Neuronal stem cell (in vitro differentiated cells): ENCODE measurements at regions not wholly inside any gene's neighbourhood (a gene's known extent, or its start where the extent isn't known, plus 50 kb on each side); places are given as distances from the start of the nearest gene placed in this dataset.
"Not testable (repeated sequence)": the region's sequence is repeated elsewhere in the genome, so short reads cannot be mapped to it uniquely, and the experiment has no call there.

Experiments used
- DNase-seq: peaks from one replicate; pipeline ENCODE4 v3.0.0-alpha.2; 2013; ENCODE audit warnings: low spot score
- H2AFZ ChIP-seq: one replicate; pipeline ENCODE4 v1.6.1; 2013; ENCODE audit warnings: mild to moderate bottlenecking, low read length, inconsistent platforms
- H2AK5ac ChIP-seq: 2 replicates; pipeline ENCODE4 v1.6.1; 2013; ENCODE audit warnings: low read depth, mild to moderate bottlenecking, inconsistent platforms, low read length, moderate library complexity, mixed read lengths
- H2BK120ac ChIP-seq: 2 replicates; pipeline ENCODE4 v1.6.1; 2013; ENCODE audit warnings: low read depth, mild to moderate bottlenecking, inconsistent platforms, low read length, moderate library complexity, mixed read lengths
- H2BK12ac ChIP-seq: one replicate; pipeline ENCODE4 v1.6.1; 2013; ENCODE audit warnings: low read length, inconsistent platforms
- H2BK15ac ChIP-seq: 2 replicates; pipeline ENCODE4 v1.6.1; 2013; ENCODE audit warnings: mild to moderate bottlenecking, low read length, inconsistent platforms, mixed read lengths
- H2BK5ac ChIP-seq: one replicate; pipeline ENCODE4 v1.6.1; 2013; ENCODE audit warnings: inconsistent platforms, mild to moderate bottlenecking, low read length, moderate library complexity
- H3K14ac ChIP-seq: one replicate; pipeline ENCODE4 v1.6.1; 2013; ENCODE audit warnings: low read length, inconsistent platforms
- H3K18ac ChIP-seq: 2 replicates; pipeline ENCODE4 v1.6.1; 2013; ENCODE audit warnings: low read length, inconsistent platforms
- H3K23ac ChIP-seq: 2 replicates; pipeline ENCODE4 v1.6.1; 2013; ENCODE audit warnings: low read depth, mild to moderate bottlenecking, mixed read lengths, low read length, inconsistent platforms; ENCODE audit not compliant: poor library complexity
- H3K27ac ChIP-seq: replicated peaks from 3 replicates; pipeline ENCODE4 v1.5.1; 2013; ENCODE audit warnings: low read length, inconsistent platforms
- H3K27me3 ChIP-seq, 3 experiments: 2 replicates each; pipeline ENCODE4 v1.6.1; 2013; ENCODE audit warnings: low read length in 3 of 3, mild to moderate bottlenecking in 2 of 3, inconsistent platforms in 1 of 3, low read depth in 1 of 3, mixed read lengths in 1 of 3, moderate library complexity in 1 of 3; ENCODE audit not compliant: control insufficient read depth in 3 of 3, insufficient read depth in 3 of 3
- H3K36me3 ChIP-seq, 2 donors: replicated peaks in 1 of 2; 2 replicates each; pipeline ENCODE4 v1.6.1; 2013; ENCODE audit warnings: low read length in 2 of 2; ENCODE audit not compliant: control insufficient read depth in 2 of 2, insufficient read depth in 2 of 2
- H3K4ac ChIP-seq: 2 replicates; pipeline ENCODE4 v1.6.1; 2013; ENCODE audit warnings: inconsistent platforms, mild to moderate bottlenecking, low read length, moderate library complexity
- H3K4me1 ChIP-seq, 2 donors: 1 replicate in 1 of 2; 2 replicates in 1 of 2; pipeline ENCODE4 v1.6.1; 2013; ENCODE audit warnings: low read length in 2 of 2, low read depth in 1 of 2; ENCODE audit not compliant: control insufficient read depth in 2 of 2, insufficient read depth in 1 of 2
- H3K4me2 ChIP-seq: one replicate; pipeline ENCODE4 v1.6.1; 2013; ENCODE audit warnings: mild to moderate bottlenecking, low read length, inconsistent platforms; ENCODE audit not compliant: insufficient read depth, poor library complexity, severe bottlenecking
- H3K4me3 ChIP-seq, 2 donors: 2 replicates each; pipeline ENCODE4 v1.5.1; 2013; ENCODE audit warnings: low read length in 2 of 2, mild to moderate bottlenecking in 2 of 2, inconsistent platforms in 1 of 2, moderate library complexity in 1 of 2
- H3K79me1 ChIP-seq: one replicate; pipeline ENCODE4 v1.6.1; 2013; ENCODE audit warnings: low read depth, mild to moderate bottlenecking, inconsistent platforms, low read length, moderate library complexity
- H3K9ac ChIP-seq: one replicate; pipeline ENCODE4 v1.6.1; 2013; ENCODE audit warnings: mild to moderate bottlenecking, low read depth, low read length, inconsistent platforms; ENCODE audit not compliant: poor library complexity
- H3K9me3 ChIP-seq, 2 donors: replicated peaks in 1 of 2; 2 replicates each; pipeline versions ENCODE3 to v1.6.1; 2013; ENCODE audit warnings: low read length in 2 of 2, mild to moderate bottlenecking in 2 of 2, inconsistent platforms in 1 of 2, low read depth in 1 of 2, mixed read lengths in 1 of 2, moderate library complexity in 1 of 2; ENCODE audit not compliant: control insufficient read depth in 2 of 2, insufficient read depth in 1 of 2
- H4K8ac ChIP-seq: one replicate; pipeline ENCODE4 v1.6.1; 2013; ENCODE audit warnings: low read depth, mild to moderate bottlenecking, inconsistent platforms, low read length, moderate library complexity
- H4K91ac ChIP-seq: one replicate; pipeline ENCODE4 v1.6.1; 2013; ENCODE audit warnings: low read length, low read depth, mild to moderate bottlenecking, inconsistent platforms; ENCODE audit not compliant: poor library complexity
- WGBS, 2 donors: extraction: QIAGEN DNeasy Blood & Tissue Kit; methylation state at CpG; one replicate each; pipeline ENCODE4 v1.1.7; 2013; ENCODE audit warnings: missing lambda C conversion rate in 2 of 2, mixed read lengths in 1 of 2; ENCODE audit not compliant: insufficient read length in 2 of 2, insufficient replicate concordance in 1 of 2; ENCODE audit errors: extremely low coverage in 2 of 2; 5-methylcytosine and 5-hydroxymethylcytosine counted together

GRCh38 chr2:67164771-67165522 is 232.2 kb upstream of the ETAA1 start:
- no peaks in the 10 kb centered on the region for H3K9me3 ChIP-seq
- H2AK5ac ChIP-seq: no peak overlapping the region
- H3K4me2 ChIP-seq: no peak overlapping the region
- H2BK15ac ChIP-seq: no peak overlapping the region
- H3K18ac ChIP-seq: no peak overlapping the region
- H3K27ac ChIP-seq: no peak overlapping the region
- H4K91ac ChIP-seq: no peak overlapping the region
- no peak overlapping the region for H3K4me3 ChIP-seq
- WGBS, 2 donors: no CpG with 5 or more reads among the region's 4 CpGs
- H3K14ac ChIP-seq: no peak overlapping the region
- H4K8ac ChIP-seq: no peak overlapping the region
- H2BK120ac ChIP-seq: no peak overlapping the region
- no peak overlapping the region for H2AFZ ChIP-seq
- H3K4me1 ChIP-seq: no peaks in the 10 kb centered on the region
- no peak overlapping the region for H3K4ac ChIP-seq
- no peak overlapping the region for H2BK5ac ChIP-seq
- no peak overlapping the region for H2BK12ac ChIP-seq
- H3K23ac ChIP-seq: no peak overlapping the region
- no peaks in the 10 kb centered on the region for H3K36me3 ChIP-seq
- DNase-seq: no peak
- H3K9ac ChIP-seq: no peak overlapping the region
- H3K27me3 ChIP-seq: no peaks in the 10 kb centered on the region
- no peaks in the 10 kb centered on the region for H3K79me1 ChIP-seq

- no peak overlapping the region for H3K27ac ChIP-seq
Observed at GRCh38 chr2:67165523-67165990, 231.6 kb upstream of the ETAA1 start.

GRCh38 chr2:67166511-67166910 is 230.6 kb upstream of the ETAA1 start:
- H3K18ac ChIP-seq, H3K4me2 ChIP-seq, H2BK12ac ChIP-seq, H2AK5ac ChIP-seq, H3K23ac ChIP-seq, H3K9ac ChIP-seq, H3K9me3 ChIP-seq, H4K8ac ChIP-seq, H3K79me1 ChIP-seq, H3K27me3 ChIP-seq, H3K14ac ChIP-seq, H3K4ac ChIP-seq, H2BK120ac ChIP-seq, H3K4me3 ChIP-seq, H3K36me3 ChIP-seq, H3K27ac ChIP-seq, H3K4me1 ChIP-seq, H2AFZ ChIP-seq, H2BK15ac ChIP-seq, H4K91ac ChIP-seq, DNase-seq, H2BK5ac ChIP-seq: not testable (repeated sequence)
- no CpG with 5 or more reads among the region's 2 CpGs for WGBS, 2 donors

More at GRCh38 chr2:67165523-67165990, 231.6 kb upstream of the ETAA1 start:
- DNase-seq: no peak
- no peak overlapping the region for H3K14ac ChIP-seq
- H3K4ac ChIP-seq: no peak overlapping the region
- H2AFZ ChIP-seq: no peak overlapping the region
- H2AK5ac ChIP-seq: no peak overlapping the region
- no peak overlapping the region for H3K18ac ChIP-seq
- no peak overlapping the region for H4K91ac ChIP-seq
- H3K27me3 ChIP-seq: no peaks in the 10 kb centered on the region
- H2BK5ac ChIP-seq: no peak overlapping the region
- H3K9ac ChIP-seq: no peak overlapping the region
- no peak overlapping the region for H3K4me2 ChIP-seq
- H2BK15ac ChIP-seq: no peak overlapping the region
- no peak overlapping the region for H3K4me3 ChIP-seq
- H2BK12ac ChIP-seq: no peak overlapping the region
- H3K4me1 ChIP-seq: no peaks in the 10 kb centered on the region
- H4K8ac ChIP-seq: no peak overlapping the region
- H3K79me1 ChIP-seq: no peaks in the 10 kb centered on the region
- no peaks in the 10 kb centered on the region for H3K9me3 ChIP-seq
- H2BK120ac ChIP-seq: no peak overlapping the region
- no peaks in the 10 kb centered on the region for H3K36me3 ChIP-seq
- H3K23ac ChIP-seq: no peak overlapping the region

- no CpG with 5 or more reads among the region's 6 CpGs for WGBS, 2 donors
- Histone ChIP-seq H2AFZ (no peak overlapping the region), H4K91ac (no peak overlapping the region), H3K36me3 (no peaks in the 10 kb centered on the region), H2BK12ac (no peak overlapping the region), H3K14ac (no peak overlapping the region), H2BK5ac (no peak overlapping the region), H3K4me3 (no peak overlapping the region), H3K4me1 (no peaks in the 10 kb centered on the region), H3K4me2 (no peak overlapping the region), H3K79me1 (no peaks in the 10 kb centered on the region), H3K9ac (no peak overlapping the region), H4K8ac (no peak overlapping the region), H3K27ac (no peak overlapping the region), H2AK5ac (no peak overlapping the region), H3K9me3 (no peaks in the 10 kb centered on the region), H2BK15ac (no peak overlapping the region), H3K23ac (no peak overlapping the region), H3K18ac (no peak overlapping the region), H3K27me3 (no peaks in the 10 kb centered on the region), H2BK120ac (no peak overlapping the region), H3K4ac (no peak overlapping the region)
- no peak for DNase-seq
Observed at GRCh38 chr2:67169417-67170140, 227.6 kb upstream of the ETAA1 start.
